Activated CD4-positive, alpha-beta T cell treated with anti-CD3 and anti-CD28 coated beads, Interleukin-2, Interleukin-4, amounts not matched to agents 100 ng/mL and 50 ng/mL, durations not matched to agents 16 hours and 8 hours (primary cell): ENCODE measurements at regions not wholly inside any gene's neighbourhood (a gene's known extent, or its start where the extent isn't known, plus 50 kb on each side); places are given as distances from the start of the nearest gene placed in this dataset.
"Not testable (repeated sequence)": the region's sequence is repeated elsewhere in the genome, so short reads cannot be mapped to it uniquely, and the experiment has no call there.

ENCODE experiments used
- DNase-seq: peaks from one replicate; pipeline ENCODE4 v3.0.0-alpha.2; 2020; ENCODE audit warnings: low spot score

- DNase-seq = no peak
Measured at GRCh38 chr6:897528-898207, 204.7 kb upstream of the EXOC2 start.

GRCh38 chr6:894274-894673 lies 201.3 kb upstream of the EXOC2 start:
- DNase-seq = no peak

DNA sequence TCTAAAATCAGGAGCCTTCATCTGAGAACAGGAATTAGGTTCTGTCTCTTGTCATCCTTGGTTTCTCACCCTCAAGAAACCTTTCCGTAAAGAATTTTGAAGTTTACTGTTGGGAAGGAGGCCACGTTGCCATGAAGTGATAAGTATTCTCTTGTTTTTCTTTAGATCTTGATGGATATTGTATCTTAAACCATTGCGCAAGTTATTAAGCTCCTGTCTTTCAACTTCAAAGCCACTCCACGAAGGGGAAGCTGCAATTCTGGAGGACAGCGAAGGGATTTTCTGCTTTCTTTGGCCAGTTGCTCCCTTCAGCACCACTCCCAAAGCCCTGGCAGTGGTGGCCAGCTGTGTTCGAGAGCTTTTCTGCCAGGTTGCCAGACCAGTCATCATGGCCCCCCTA lies 198.1 kb upstream of the EXOC2 start:
- DNase-seq = no peak

DNA sequence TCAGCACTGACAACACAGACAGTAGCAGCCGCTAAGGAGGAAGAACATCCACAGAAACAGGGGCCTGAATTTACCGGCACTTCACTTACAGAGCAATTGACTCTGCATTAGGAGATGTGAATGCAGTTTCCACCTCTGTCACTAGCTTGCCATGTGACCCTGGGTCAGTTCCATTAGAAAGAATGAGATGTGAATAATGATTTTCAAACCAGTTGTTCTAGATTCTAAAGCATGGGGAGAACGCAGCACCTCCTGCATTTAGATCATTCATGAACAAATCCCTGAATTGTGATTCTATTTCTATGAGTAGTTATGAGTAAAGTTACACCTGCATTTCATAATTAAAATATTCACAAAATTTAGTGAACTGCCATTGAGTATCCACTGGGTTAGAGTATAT lies 197.3 kb upstream of the EXOC2 start:
- no peak for DNase-seq

DNA sequence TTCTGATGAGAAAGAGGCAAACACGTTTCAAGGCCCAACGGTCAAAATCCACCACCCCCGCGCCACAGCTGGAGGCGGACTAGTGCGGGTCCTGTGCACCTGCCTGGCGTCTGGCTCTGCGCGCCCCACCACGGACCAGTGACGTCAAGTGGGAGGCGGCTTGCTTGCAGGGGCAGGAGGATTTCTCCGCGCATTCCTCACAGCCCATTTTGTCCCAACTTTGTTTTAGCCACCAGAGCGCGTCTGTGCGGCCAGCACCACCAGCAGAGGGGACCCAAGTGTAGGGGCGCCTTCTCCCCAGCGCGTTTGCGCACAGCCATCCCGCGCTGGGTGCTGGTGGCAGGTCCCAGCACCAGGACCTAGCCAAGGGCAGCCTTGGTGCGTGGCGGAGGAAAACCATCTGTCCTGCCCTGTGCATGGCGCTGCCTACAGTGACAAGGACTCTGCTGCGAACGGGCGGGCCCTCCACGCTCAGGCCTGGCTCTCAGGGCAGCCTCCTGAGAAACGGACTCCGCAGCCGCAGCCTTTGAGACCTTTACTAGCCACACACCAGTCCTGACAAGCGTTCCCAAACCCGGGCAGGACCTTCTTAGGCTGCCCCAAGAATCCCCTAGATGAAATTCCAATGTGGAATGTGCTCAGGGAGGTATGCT lies 194.8 kb upstream of the EXOC2 start:
- DNase-seq = no peak

DNA sequence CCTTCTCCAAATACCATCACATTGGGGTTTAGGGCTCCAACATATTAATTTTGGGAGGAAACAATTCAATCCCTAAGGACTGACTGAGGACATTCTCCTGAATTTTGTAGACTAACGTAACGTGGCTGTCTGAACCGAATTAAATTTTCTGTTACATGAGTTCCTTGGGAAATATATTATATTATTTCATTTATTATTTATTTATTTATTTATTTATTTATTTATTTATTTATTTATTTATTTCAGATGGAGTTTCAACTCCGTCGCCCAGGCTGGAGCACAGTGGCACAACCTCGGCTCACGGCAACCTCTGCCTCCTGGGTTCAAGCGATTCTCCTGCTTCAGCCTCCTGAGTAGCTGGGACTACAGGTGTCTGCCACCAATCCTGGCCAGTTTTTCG lies 193.2 kb upstream of the EXOC2 start:
- DNase-seq = not testable (repeated sequence)

- no peak for DNase-seq
Measured at GRCh38 chr6:885051-885590, 192.2 kb upstream of the EXOC2 start.

DNA sequence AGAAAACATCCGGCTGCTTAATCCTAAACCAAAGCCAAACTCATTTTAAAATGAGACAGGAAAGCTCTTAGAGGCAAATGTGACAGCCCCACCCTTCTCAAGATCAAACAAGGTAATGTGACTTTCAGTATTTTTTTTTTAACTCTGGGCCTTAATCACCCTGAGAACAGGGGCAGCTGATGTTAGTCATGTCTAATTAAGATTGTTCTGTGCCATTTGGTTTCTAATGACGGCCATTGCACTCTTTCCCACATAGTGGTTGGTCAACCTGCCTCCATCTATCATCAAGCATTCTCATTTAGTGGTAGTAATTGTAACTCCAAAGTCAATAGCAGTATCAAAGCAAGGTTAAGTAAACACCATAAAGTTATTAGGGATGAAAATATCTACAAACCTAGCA lies 191.6 kb upstream of the EXOC2 start:
- no peak for DNase-seq

- no peak for DNase-seq
Measured at GRCh38 chr6:882084-882598, 189.2 kb upstream of the EXOC2 start.

GRCh38 chr6:878179-878578 lies 185.2 kb upstream of the EXOC2 start:
- DNase-seq = no peak

- DNase-seq = no peak
Measured at GRCh38 chr6:875012-875411, 182.1 kb upstream of the EXOC2 start.

DNA sequence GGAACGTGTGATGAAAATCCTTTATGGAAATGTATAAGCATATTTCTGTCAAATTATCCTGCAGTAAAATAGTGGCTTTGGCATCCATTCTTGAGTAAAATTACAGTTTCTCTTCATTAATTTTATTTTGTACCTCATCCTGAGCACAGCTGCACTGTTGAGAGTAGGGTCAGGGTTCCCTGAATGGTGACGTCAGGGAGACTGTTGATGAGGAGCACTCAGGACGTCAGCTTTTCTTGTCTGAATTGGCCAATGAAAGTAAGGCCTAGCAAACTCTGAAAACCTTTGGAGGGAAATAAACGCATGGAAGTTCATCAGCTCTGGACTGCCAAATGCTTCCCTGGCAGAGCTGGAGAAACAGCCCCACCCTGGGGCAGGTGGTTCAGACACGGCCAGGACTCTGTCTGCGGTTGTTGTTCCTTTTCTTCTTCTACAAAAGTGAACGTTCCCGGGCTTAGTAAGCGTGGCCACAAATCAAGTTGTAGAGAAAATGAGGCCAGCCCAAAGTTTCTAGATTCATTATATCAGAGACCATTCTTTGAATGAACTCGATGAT lies 179.7 kb upstream of the EXOC2 start:
- no peak for DNase-seq

- DNase-seq = no peak
Measured at GRCh38 chr6:871503-871902, 178.6 kb upstream of the EXOC2 start.

DNA sequence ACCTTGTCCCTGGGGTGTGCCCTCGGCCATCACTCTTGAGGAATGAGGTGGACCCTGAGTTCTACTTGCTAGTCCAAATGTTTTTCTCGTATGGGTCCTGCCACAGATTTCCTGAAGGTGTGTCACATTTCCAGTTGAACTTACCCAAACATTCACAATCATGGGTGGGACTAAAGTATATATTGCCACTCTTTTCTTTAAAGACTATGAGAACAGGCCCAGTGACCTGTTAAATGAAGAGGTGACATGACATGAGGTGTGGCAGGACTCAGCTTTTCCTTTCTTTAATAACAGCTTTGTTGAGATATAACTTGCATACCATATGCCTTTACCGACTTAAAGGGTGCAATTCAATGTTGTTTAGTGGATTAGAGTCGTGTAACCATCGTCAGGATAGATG lies 177.2 kb upstream of the EXOC2 start:
- no peak for DNase-seq

DNA sequence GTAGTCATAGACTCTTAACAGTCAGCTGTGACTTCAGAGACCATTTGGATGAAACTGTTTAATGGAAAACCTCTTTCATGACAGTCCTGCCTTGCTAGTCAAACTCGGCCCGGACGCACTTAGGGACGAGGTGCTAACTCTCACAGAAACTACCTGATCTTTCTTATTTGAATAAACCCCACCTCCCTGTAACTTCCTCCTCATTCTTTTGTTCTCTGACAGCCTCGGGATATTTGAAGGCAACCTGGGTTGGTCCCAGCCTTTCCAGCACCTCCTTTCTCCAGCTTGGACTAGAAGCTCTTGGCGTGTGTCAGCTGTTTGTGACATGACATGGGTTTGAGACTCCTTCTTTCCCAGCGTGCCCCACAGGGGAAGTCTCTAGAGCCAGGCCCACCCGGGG lies 175.3 kb upstream of the EXOC2 start:
- no peak for DNase-seq

- DNase-seq = no peak
Measured at GRCh38 chr6:867378-867777, 174.4 kb upstream of the EXOC2 start.

DNA sequence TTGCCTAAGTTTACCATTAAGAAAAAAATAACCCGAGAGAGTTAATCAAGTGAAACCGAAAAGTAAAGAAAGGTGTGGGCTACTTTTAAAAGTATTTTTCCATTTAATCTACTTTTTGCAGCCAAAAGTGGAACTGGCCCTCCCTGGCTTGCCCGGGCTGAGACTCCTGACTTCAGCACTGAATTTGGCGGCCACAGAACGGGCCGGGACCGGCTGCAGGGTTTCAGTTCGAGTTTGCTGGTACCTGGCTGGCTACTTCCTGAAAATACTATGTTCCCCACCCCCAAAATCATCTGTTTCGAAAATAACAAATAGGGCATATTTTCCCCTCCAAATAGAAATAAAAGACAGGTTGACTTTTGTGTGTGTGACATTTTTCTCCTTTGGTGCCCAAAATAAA lies 173.4 kb upstream of the EXOC2 start:
- no peak for DNase-seq

GRCh38 chr6:865846-866245 lies 172.9 kb upstream of the EXOC2 start:
- no peak for DNase-seq

DNA sequence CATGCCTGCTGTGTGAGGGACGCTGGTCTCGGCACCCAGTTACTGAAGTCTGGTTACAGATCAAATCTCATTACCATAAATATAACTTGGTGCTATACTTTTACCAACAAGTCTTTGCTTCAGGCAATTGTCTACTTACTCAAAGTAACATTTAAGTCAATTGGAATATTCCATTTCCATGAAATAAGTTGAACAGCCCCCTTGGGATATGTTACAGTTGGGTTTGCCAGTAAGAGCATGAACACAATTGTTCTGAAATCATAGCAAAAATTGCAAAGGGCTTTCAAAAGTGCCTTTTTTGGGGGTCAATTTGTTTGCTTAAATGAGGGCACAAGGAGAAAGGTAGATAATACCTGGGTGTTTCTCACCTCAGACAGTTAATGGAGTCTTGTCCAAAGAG lies 170.9 kb upstream of the EXOC2 start:
- no peak for DNase-seq

DNA sequence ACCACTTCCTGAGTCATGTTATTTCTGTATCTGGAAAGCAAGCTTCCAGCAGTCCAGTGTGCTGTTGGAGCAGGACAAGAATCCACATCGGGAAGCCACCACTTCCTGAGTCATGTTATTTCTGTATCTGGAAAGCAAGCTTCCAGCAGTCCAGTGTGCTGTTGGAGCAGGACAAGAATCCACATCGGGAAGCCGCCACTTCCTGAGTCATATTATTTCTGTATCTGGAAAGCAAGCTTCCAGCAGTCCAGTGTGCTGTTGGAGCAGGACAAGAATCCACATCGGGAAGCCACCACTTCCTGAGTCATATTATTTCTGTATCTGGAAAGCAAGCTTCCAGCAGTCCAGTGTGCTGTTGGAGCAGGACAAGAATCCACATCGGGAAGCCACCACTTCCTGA lies 170.2 kb upstream of the EXOC2 start:
- DNase-seq = not testable (repeated sequence)

GRCh38 chr6:859936-860335 lies 167.0 kb upstream of the EXOC2 start:
- no peak for DNase-seq

DNA sequence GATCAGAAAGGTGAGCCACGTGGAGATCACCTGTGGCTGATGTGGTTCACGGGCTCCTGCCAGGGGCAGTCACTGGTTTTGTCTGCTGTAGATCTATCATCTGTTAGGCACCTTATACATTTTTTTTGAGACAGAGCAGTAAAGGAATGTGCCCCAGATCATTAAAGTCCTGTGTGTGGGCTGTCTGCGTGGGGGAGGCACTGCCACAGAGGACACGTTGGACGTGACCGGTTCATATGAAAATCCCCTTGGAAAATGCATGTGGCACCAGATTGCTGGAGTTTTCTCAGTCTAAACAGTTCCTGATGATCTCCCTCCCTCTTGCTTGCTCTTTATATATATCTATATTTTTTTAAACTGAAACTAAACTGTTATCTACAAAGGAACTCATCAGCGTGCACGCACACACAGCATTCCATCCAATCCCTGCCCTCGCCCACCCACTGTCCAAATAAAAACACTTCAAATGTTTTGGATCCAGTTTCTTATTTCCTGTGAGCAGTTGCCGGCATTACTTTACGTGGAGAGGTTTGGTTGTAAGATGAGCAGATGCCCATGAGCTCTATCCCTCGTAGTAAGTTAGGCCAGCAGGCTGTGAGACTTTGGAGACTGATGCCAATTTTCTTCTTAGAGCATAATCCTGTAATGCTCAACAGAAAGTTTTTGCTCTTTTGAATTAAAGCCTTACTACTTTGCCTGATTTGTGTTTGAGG lies 161.6 kb upstream of the EXOC2 start:
- no peak for DNase-seq

DNA sequence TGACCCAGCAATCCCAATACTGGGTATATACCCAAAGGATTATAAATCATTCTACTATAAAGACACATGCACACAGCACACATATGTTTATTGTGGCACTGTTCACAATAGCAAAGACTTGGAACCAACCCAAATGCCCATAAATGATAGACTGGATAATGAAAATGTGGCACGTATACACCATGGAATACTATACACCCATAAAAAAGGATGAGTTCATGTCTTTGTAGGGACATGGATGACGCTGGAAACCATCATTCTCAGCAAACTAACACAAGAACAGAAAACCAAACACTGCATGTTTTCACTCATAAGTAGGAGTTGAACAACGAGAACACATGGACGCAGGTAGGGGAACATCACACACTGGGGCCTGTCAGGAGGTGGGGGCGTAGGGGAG lies 159.3 kb upstream of the EXOC2 start:
- DNase-seq = not testable (repeated sequence)
